Retinal pigment epithelial cell (primary cell): ENCODE measurements at regions not wholly inside any gene's neighbourhood (a gene's known extent, or its start where the extent isn't known, plus 50 kb on each side); places are given as distances from the start of the nearest gene placed in this dataset.

Experiments used
- DNase-seq: peaks from one replicate; pipeline ENCODE4 v3.0.0-alpha.2; 2010; ENCODE audit warnings: low read depth
- H3K4me3 ChIP-seq: 2 replicates; pipeline ENCODE4 v1.5.1; 2011; ENCODE audit warnings: mild to moderate bottlenecking, low read length, control low read depth, moderate library complexity
- CTCF ChIP-seq: conservative IDR thresholded peaks from 2 replicates; pipeline ENCODE4 v1.5.1; 2011; ENCODE audit warnings: low read depth, low read length, control low read depth, inconsistent platforms

GRCh38 chr20:60835876-60836275, 416.2 kb upstream of the CDH4 start:
- no peak for TF ChIP-seq CTCF
- no peak overlapping the region for H3K4me3 ChIP-seq
- DNase-seq: no peak

GRCh38 chr20:60837173-60837770, 414.8 kb upstream of the CDH4 start:
- DNase-seq: no peak
- no peak for TF ChIP-seq CTCF

GRCh38 chr20:60838297-60838696, 413.8 kb upstream of the CDH4 start:
- TF ChIP-seq CTCF: no peak
- no peak overlapping the region for H3K4me3 ChIP-seq
- no peak for DNase-seq

More at GRCh38 chr20:60837173-60837770, 414.8 kb upstream of the CDH4 start:
- no peak overlapping the region for H3K4me3 ChIP-seq

- H3K4me3 ChIP-seq: no peak overlapping the region
- no peak for TF ChIP-seq CTCF
- no peak for DNase-seq
These were observed 411.1 kb upstream of the CDH4 start for GRCh38 chr20:60840971-60841370.

- no peak for TF ChIP-seq CTCF
- no peak for DNase-seq
- H3K4me3 ChIP-seq: no peak overlapping the region
These were observed 406.9 kb upstream of the CDH4 start for GRCh38 chr20:60845146-60845545.

GRCh38 chr20:60851826-60852704, 400.0 kb upstream of the CDH4 start:
- DNase-seq: no peak
- peak; percentile 84 for TF ChIP-seq CTCF
- H3K4me3 ChIP-seq: no peak overlapping the region

- no peak for TF ChIP-seq CTCF
- H3K4me3 ChIP-seq: no peak overlapping the region
- DNase-seq: no peak
These were observed 394.4 kb upstream of the CDH4 start for GRCh38 chr20:60857708-60858107.
